IMR-90 (cell line): ENCODE measurements at regions not wholly inside any gene's neighbourhood (a gene's known extent, or its start where the extent isn't known, plus 50 kb on each side); places are given as distances from the start of the nearest gene placed in this dataset.

Experiments
- BHLHE40 ChIP-seq: fragments of 150-350 bp; IDR thresholded peaks from 2 replicates; pipeline ENCODE4 v1.6.1; 2016; ENCODE audit warnings: mild to moderate bottlenecking, low read depth, low read length
- CHD1 ChIP-seq: IDR thresholded peaks from 2 replicates; pipeline ENCODE4 v1.6.1; 2012; ENCODE audit warnings: low read depth, low read length, improper control_type of control experiment
- MAFK ChIP-seq: IDR thresholded peaks from 2 replicates; pipeline ENCODE4 v1.6.1; 2012; ENCODE audit warnings: low read depth, low read length, improper control_type of control experiment
- MAZ ChIP-seq: IDR thresholded peaks from 2 replicates; pipeline ENCODE4 v1.6.1; 2012; ENCODE audit warnings: low read depth, mild to moderate bottlenecking, low read length, improper control_type of control experiment, moderate library complexity, borderline replicate concordance
- POLR2A ChIP-seq: IDR thresholded peaks from 2 replicates; pipeline ENCODE4 v1.6.1; 2012; ENCODE audit warnings: mild to moderate bottlenecking, low read depth, low read length
- RAD21 ChIP-seq: IDR thresholded peaks from 2 replicates; pipeline ENCODE4 v1.6.1; 2012; ENCODE audit warnings: low read length, improper control_type of control experiment
- RCOR1 ChIP-seq: IDR thresholded peaks from 2 replicates; pipeline ENCODE4 v1.6.1; 2012; ENCODE audit warnings: mild to moderate bottlenecking, low read length, improper control_type of control experiment; ENCODE audit not compliant: insufficient replicate concordance
- RFX5 ChIP-seq: IDR thresholded peaks from 2 replicates; pipeline ENCODE4 v1.8.0; 2012; ENCODE audit warnings: low read depth, mild to moderate bottlenecking, low read length, moderate library complexity
- TF ChIP-seq, protein P1 (sequence below): conservative IDR thresholded peaks from 2 replicates; pipeline ENCODE4 v1.5.1; 2012; ENCODE audit warnings: mild to moderate bottlenecking, low read depth, low read length, improper control_type of control experiment
- TF ChIP-seq, protein P2 (sequence below): fragments of 150-350 bp; IDR thresholded peaks from 2 replicates; pipeline ENCODE4 v1.6.1; 2017; ENCODE audit warnings: mild to moderate bottlenecking, antibody characterized with exemption, low read length, low read depth
- TF ChIP-seq, protein P3 (sequence below): fragments of 150-350 bp; IDR thresholded peaks from 2 replicates; pipeline ENCODE4 v1.6.1; 2016; ENCODE audit warnings: low read depth, mild to moderate bottlenecking, low read length, moderate library complexity, borderline replicate concordance

DNA sequence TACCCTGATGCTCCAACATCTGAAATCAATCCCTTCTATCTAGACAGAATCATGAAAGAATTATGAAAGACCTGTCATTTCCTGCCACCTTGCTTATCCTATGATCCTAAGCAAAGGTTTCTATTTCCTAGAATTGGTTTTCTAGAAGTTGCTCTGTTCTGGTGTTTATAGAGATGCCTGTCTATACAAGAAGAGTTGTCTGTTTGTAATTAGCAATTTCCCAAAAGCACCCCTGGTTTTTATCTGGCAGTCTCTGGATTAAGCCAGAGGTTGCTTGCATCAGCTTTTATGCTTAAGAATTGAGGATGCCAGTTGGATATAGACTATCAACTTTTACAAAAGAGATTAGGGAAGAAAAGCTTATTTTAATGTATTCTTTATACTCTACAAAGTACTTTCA is 133.0 kb upstream of the EFNA5 start:
- TF ChIP-seq, protein P1, sequence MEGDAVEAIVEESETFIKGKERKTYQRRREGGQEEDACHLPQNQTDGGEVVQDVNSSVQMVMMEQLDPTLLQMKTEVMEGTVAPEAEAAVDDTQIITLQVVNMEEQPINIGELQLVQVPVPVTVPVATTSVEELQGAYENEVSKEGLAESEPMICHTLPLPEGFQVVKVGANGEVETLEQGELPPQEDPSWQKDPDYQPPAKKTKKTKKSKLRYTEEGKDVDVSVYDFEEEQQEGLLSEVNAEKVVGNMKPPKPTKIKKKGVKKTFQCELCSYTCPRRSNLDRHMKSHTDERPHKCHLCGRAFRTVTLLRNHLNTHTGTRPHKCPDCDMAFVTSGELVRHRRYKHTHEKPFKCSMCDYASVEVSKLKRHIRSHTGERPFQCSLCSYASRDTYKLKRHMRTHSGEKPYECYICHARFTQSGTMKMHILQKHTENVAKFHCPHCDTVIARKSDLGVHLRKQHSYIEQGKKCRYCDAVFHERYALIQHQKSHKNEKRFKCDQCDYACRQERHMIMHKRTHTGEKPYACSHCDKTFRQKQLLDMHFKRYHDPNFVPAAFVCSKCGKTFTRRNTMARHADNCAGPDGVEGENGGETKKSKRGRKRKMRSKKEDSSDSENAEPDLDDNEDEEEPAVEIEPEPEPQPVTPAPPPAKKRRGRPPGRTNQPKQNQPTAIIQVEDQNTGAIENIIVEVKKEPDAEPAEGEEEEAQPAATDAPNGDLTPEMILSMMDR = no peak
- TF ChIP-seq POLR2A = no peak
- TF ChIP-seq RAD21 = no peak
- no peak for TF ChIP-seq RFX5
- no peak for TF ChIP-seq MAZ
- no peak for TF ChIP-seq RCOR1
- no peak for TF ChIP-seq BHLHE40
- TF ChIP-seq, protein P2, sequence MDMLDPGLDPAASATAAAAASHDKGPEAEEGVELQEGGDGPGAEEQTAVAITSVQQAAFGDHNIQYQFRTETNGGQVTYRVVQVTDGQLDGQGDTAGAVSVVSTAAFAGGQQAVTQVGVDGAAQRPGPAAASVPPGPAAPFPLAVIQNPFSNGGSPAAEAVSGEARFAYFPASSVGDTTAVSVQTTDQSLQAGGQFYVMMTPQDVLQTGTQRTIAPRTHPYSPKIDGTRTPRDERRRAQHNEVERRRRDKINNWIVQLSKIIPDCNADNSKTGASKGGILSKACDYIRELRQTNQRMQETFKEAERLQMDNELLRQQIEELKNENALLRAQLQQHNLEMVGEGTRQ = no peak
- TF ChIP-seq CHD1 = no peak
- TF ChIP-seq MAFK = no peak
- TF ChIP-seq, protein P3, sequence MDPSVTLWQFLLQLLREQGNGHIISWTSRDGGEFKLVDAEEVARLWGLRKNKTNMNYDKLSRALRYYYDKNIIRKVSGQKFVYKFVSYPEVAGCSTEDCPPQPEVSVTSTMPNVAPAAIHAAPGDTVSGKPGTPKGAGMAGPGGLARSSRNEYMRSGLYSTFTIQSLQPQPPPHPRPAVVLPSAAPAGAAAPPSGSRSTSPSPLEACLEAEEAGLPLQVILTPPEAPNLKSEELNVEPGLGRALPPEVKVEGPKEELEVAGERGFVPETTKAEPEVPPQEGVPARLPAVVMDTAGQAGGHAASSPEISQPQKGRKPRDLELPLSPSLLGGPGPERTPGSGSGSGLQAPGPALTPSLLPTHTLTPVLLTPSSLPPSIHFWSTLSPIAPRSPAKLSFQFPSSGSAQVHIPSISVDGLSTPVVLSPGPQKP = no peak
